Gastrocnemius medialis (tissue), 4 donors: ENCODE measurements at regions not wholly inside any gene's neighbourhood (a gene's known extent, or its start where the extent isn't known, plus 50 kb on each side); places are given as distances from the start of the nearest gene placed in this dataset.
"Not testable (repeated sequence)": the region's sequence is repeated elsewhere in the genome, so short reads cannot be mapped to it uniquely, and the experiment has no call there.

Source experiments
- ATAC-seq, 2 donors: fragments of 150-250 bp; one replicate each; pipeline ENCODE4 v1.9.1; 2016
- DNase-seq, 2 donors: peaks; one replicate each; pipeline ENCODE4 v3.0.0-alpha.2; 2019
- H3K27ac ChIP-seq, 4 donors: fragments of 200-600 bp; sonication (generic); 1 replicate in 1 of 4; 2 replicates in 3 of 4; pipeline ENCODE4 v1.5.1; 2016 to 2018; ENCODE audit warnings: mild to moderate bottlenecking in 2 of 4, moderate library complexity in 1 of 4
- H3K27me3 ChIP-seq, 3 donors: fragments of 200-600 bp; sonication (generic) in 2 of 3; 1 replicate in 1 of 3; 2 replicates in 2 of 3; pipeline versions ENCODE4 v1.5.1 to v1.6.0; 2016 to 2019; ENCODE audit warnings: mild to moderate bottlenecking in 1 of 3, moderate library complexity in 1 of 3
- H3K36me3 ChIP-seq, 2 donors: fragments of 200-600 bp; sonication (generic) in 1 of 2; one replicate each; pipeline ENCODE4 v1.5.1; 2017 to 2018
- H3K4me1 ChIP-seq, 2 donors: fragments of 200-600 bp; sonication (generic) in 1 of 2; one replicate each; pipeline ENCODE4 v1.5.1; 2016 to 2017; ENCODE audit warnings: mild to moderate bottlenecking in 2 of 2
- H3K4me3 ChIP-seq, 4 donors: fragments of 200-600 bp; sonication (generic) in 3 of 4; 1 replicate in 1 of 4; 2 replicates in 3 of 4; pipeline ENCODE4 v1.5.1; 2016 to 2019; ENCODE audit warnings: mild to moderate bottlenecking in 2 of 4
- H3K9me3 ChIP-seq, 3 donors: fragments of 200-600 bp; sonication (generic) in 2 of 3; 1 replicate in 1 of 3; 2 replicates in 2 of 3; pipeline ENCODE4 v1.5.1; 2016 to 2019
- CTCF ChIP-seq, 5 experiments: fragments of 450-650 bp in 3 of 5; fragments of 200-600 bp in 2 of 5; sonication (generic) in 2 of 5; IDR thresholded peaks in 4 of 5; conservative IDR thresholded peaks in 1 of 5; 1 replicate in 4 of 5; 2 replicates in 1 of 5; pipeline ENCODE4 v1.5.1; 2016 to 2019; ENCODE audit warnings: antibody characterized with exemption in 5 of 5, mild to moderate bottlenecking in 3 of 5, moderate library complexity in 3 of 5
- POLR2A ChIP-seq, 2 donors: fragments of 450-650 bp; IDR thresholded peaks; one replicate each; pipeline ENCODE4 v1.6.1; 2017; ENCODE audit warnings: antibody characterized with exemption in 2 of 2, mild to moderate bottlenecking in 2 of 2, moderate library complexity in 2 of 2
- in situ Hi-C, 4 donors: fragments of 200-750 bp; cut with MboI; loops; one replicate each; pipeline versions ENCODE4 v1.15.0 to v1.8.0; 2017; ENCODE audit warnings: low sequenced_read_pairs in 4 of 4
- intact Hi-C: fragments of 100-400 bp; cut with DNase I; formaldehyde crosslinking; loops from one replicate; pipeline ENCODE4 v1.15.1; 2023; ENCODE audit warnings: low total_unique reads

GRCh38 chr5:60435808-60436207 lies 264.2 kb downstream of the DEPDC1B start:
- Histone ChIP-seq H3K36me3 (no peaks in the 10 kb centered on the region), H3K4me3 (no peak overlapping the region), H3K27me3 (no peaks in the 10 kb centered on the region), H3K27ac (no peak overlapping the region), H3K9me3 (no peaks in the 10 kb centered on the region), H3K4me1 (no peaks in the 10 kb centered on the region)
- in situ Hi-C loops (no loop called here), intact Hi-C loops (no loop called here)
- TF ChIP-seq POLR2A (IDR thresholded peaks at IDR 0.05) (no peak), CTCF (IDR thresholded peaks at IDR 0.05 in 4 of 5, conservative IDR thresholded peaks at IDR 0.05 in 1 of 5) (no peak)
- ATAC-seq (no peak), DNase-seq (no peak)

GRCh38 chr5:60426189-60426588 lies 273.8 kb downstream of the DEPDC1B start:
- H3K27me3 ChIP-seq, ATAC-seq, intact Hi-C loops, H3K4me1 ChIP-seq, H3K36me3 ChIP-seq, H3K9me3 ChIP-seq, H3K27ac ChIP-seq, H3K4me3 ChIP-seq, DNase-seq, in situ Hi-C loops: not testable (repeated sequence)

GRCh38 chr5:60420773-60421172 lies 279.2 kb downstream of the DEPDC1B start:
- H3K4me3 ChIP-seq, DNase-seq, in situ Hi-C loops: not testable (repeated sequence)

GRCh38 chr5:60417500-60418181 lies 282.3 kb downstream of the DEPDC1B start:
- Histone ChIP-seq H3K36me3 (no peaks in the 10 kb centered on the region), H3K27ac (no peak overlapping the region), H3K4me3 (no peak overlapping the region), H3K4me1 (no peaks in the 10 kb centered on the region), H3K27me3 (no peaks in the 10 kb centered on the region), H3K9me3 (no peaks in the 10 kb centered on the region)
- TF ChIP-seq CTCF (IDR thresholded peaks at IDR 0.05 in 4 of 5, conservative IDR thresholded peaks at IDR 0.05 in 1 of 5) (no peak), POLR2A (IDR thresholded peaks at IDR 0.05) (no peak)
- in situ Hi-C loops: loop anchor here in 1 of 4 donors (5.0 kb wide), 1 partner anchor 60 kb away; no protein-coding TSS in a partner anchor
- intact Hi-C loops: no loop called here
- ATAC-seq (no peak), DNase-seq (no peak)

More at GRCh38 chr5:60420773-60421172, 279.2 kb downstream of the DEPDC1B start:
- H3K36me3 ChIP-seq, H3K27me3 ChIP-seq, H3K27ac ChIP-seq, ATAC-seq, H3K4me1 ChIP-seq, intact Hi-C loops, H3K9me3 ChIP-seq: not testable (repeated sequence)

- intact Hi-C loops: no loop called here
- no peak for DNase-seq
Measured at GRCh38 chr5:60415443-60415842, 284.5 kb downstream of the DEPDC1B start.

More at GRCh38 chr5:60415443-60415842, 284.5 kb downstream of the DEPDC1B start:
- Histone ChIP-seq H3K36me3 (no peaks in the 10 kb centered on the region), H3K27me3 (no peaks in the 10 kb centered on the region), H3K4me1 (no peaks in the 10 kb centered on the region), H3K4me3 (no peak overlapping the region), H3K27ac (no peak overlapping the region), H3K9me3 (no peaks in the 10 kb centered on the region)
- TF ChIP-seq POLR2A (IDR thresholded peaks at IDR 0.05) (no peak), CTCF (IDR thresholded peaks at IDR 0.05 in 4 of 5, conservative IDR thresholded peaks at IDR 0.05 in 1 of 5) (no peak)
- ATAC-seq: no peak
- in situ Hi-C loops: loop anchor here in 1 of 4 donors (5.0 kb wide), 1 partner anchor 62 kb away; no protein-coding TSS in a partner anchor
